ENCODE measurements at regions not wholly inside any gene's neighbourhood (a gene's known extent, or its start where the extent isn't known, plus 50 kb on each side); places are given as distances from the start of the nearest gene placed in this dataset.

- TF ChIP-seq CTCF (IDR thresholded peaks at IDR 0.05; ENCODE audit: poor library complexity) (no peak), EZH2 (IDR thresholded peaks at IDR 0.05; ENCODE audit: borderline replicate concordance) (no peak), EZH2phosphoT487 (IDR thresholded peaks at IDR 0.05; ENCODE audit: low read depth, severe bottlenecking, unreplicated experiment) (no peak)
These were observed 137.9 kb downstream of the SCARB1 start for GRCh38 chr12:124725597-124726237.

Measured in hepatocyte (in vitro differentiated cells).